Keratinocyte (primary cell): ENCODE measurements at regions not wholly inside any gene's neighbourhood (a gene's known extent, or its start where the extent isn't known, plus 50 kb on each side); places are given as distances from the start of the nearest gene placed in this dataset.

Experiments
- DNase-seq: peaks from one replicate; pipeline ENCODE4 v3.0.0-alpha.2; 2011; ENCODE audit warnings: low read depth, missing footprints, low spot score
- FAIRE-seq: peaks from 2 replicates; lab custom pipeline; 2011; peaks lifted over from hg19 to GRCh38; lab: Jason Lieb, UNC
- H2AFZ ChIP-seq: 2 replicates; pipeline ENCODE4 v1.6.0; 2012; ENCODE audit warnings: low read length, control low read depth, inconsistent platforms; ENCODE audit not compliant: control insufficient read depth
- H3K27ac ChIP-seq: 2 replicates; pipeline ENCODE4 v1.5.1; 2011; ENCODE audit warnings: low read length; ENCODE audit not compliant: control insufficient read depth, insufficient read depth
- H3K27me3 ChIP-seq: 3 replicates; pipeline ENCODE4 v1.6.0; 2011; ENCODE audit warnings: low read length; ENCODE audit not compliant: control insufficient read depth, insufficient read depth; ENCODE audit errors: extremely low read depth
- H3K36me3 ChIP-seq, 2 experiments: 2 replicates in 1 of 2; 3 replicates in 1 of 2; pipeline ENCODE4 v1.5.1; 2011; ENCODE audit warnings: low read length in 2 of 2, mild to moderate bottlenecking in 1 of 2; ENCODE audit not compliant: control insufficient read depth in 2 of 2, insufficient read depth in 2 of 2; ENCODE audit errors: extremely low read depth in 1 of 2
- H3K4me1 ChIP-seq: 3 replicates; pipeline ENCODE4 v1.5.1; 2011; ENCODE audit warnings: low read length; ENCODE audit not compliant: control insufficient read depth, insufficient read depth; ENCODE audit errors: extremely low read depth
- H3K4me2 ChIP-seq: 3 replicates; pipeline ENCODE4 v1.6.0; 2011; ENCODE audit warnings: low read depth, low read length; ENCODE audit not compliant: control insufficient read depth, insufficient read depth; ENCODE audit errors: extremely low read depth
- H3K4me3 ChIP-seq, 3 experiments: fragments of 200-600 bp in 1 of 3; sonication (generic) in 1 of 3; 2 replicates in 2 of 3; 3 replicates in 1 of 3; pipeline ENCODE4 v1.5.1; 2011 to 2016; ENCODE audit warnings: low read length in 3 of 3, mild to moderate bottlenecking in 3 of 3, control low read depth in 2 of 3, inconsistent platforms in 1 of 3, low read depth in 1 of 3, mixed read lengths in 1 of 3, mixed run types in 1 of 3, moderate library complexity in 1 of 3; ENCODE audit not compliant: control insufficient read depth in 2 of 3, insufficient read depth in 2 of 3; ENCODE audit errors: extremely low read depth in 1 of 3
- H3K79me2 ChIP-seq: 2 replicates; pipeline ENCODE4 v1.6.0; 2012; ENCODE audit warnings: low read length; ENCODE audit not compliant: control insufficient read depth, insufficient read depth
- H3K9ac ChIP-seq: 3 replicates; pipeline ENCODE4 v1.6.0; 2011; ENCODE audit warnings: low read length; ENCODE audit not compliant: control insufficient read depth, insufficient read depth; ENCODE audit errors: extremely low read depth
- H3K9me1 ChIP-seq: 3 replicates; pipeline ENCODE4 v1.6.0; 2011; ENCODE audit warnings: low read length; ENCODE audit not compliant: control insufficient read depth, insufficient read depth; ENCODE audit errors: extremely low read depth
- H3K9me3 ChIP-seq: 2 replicates; pipeline ENCODE4 v1.5.1; 2012; ENCODE audit warnings: low read depth, low read length; ENCODE audit not compliant: control insufficient read depth
- H4K20me1 ChIP-seq: 3 replicates; pipeline ENCODE4 v1.6.0; 2011; ENCODE audit warnings: low read length; ENCODE audit not compliant: control insufficient read depth, insufficient read depth; ENCODE audit errors: extremely low read depth
- EZH2 ChIP-seq: IDR thresholded peaks from one replicate; pipeline ENCODE4 v1.6.1; 2012; ENCODE audit warnings: inconsistent platforms, mild to moderate bottlenecking, low read length, moderate library complexity
- dilution Hi-C: fragments of 300-500 bp; cut with MboI; formaldehyde crosslinking; loops from one replicate; pipeline ENCODE4 v1.7.0; 2020; ENCODE audit warnings: low sequenced_read_pairs; ENCODE audit not compliant: extremely low pct_ligation_motif_present
- TF ChIP-seq, protein P1 (sequence below), 3 experiments: IDR thresholded peaks in 1 of 3; conservative IDR thresholded peaks in 1 of 3; optimal IDR thresholded peaks in 1 of 3; 2 replicates in 2 of 3; 3 replicates in 1 of 3; pipeline versions ENCODE3 to v1.5.1; 2011; ENCODE audit warnings: low read length in 3 of 3, mild to moderate bottlenecking in 3 of 3, moderate library complexity in 2 of 3, control low read depth in 1 of 3, inconsistent platforms in 1 of 3; ENCODE audit not compliant: insufficient read depth in 2 of 3; ENCODE audit errors: extremely low read depth in 1 of 3

DNA sequence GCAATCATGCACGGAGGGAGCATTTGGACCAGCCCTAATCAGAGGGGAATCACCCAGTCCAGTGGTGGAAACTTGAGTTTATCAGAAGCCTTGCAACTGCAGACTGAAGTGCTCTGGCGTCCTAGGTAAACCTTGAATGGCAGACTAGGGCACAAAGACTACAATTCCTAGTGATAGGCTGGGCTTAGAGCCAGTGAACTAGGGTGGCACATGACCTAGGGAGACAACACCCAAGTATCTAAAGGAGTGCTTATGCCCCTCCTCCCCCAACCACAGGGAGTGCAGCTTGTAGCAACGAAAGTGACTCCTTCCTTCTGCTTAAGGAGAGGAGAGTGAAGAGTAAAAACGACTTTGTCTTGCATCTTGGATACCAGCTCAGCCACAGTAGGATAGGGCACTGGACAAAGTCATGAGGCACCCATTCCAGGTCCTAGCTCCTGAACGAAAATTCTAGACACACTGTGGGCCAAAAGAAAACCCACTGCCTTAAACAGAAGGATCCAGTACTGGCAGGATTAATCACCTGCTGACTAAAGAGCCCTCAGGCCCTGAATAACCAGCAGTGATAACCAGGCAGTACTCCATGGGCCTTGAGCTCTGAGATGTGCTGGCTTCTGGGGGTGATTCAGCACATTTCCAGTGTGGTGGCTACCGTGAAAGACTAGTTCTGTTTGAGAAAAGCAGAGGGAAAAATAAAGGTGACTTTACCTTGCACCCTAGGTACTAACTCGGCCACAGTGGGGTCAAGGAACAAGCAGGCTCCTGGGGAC lies 58.7 kb upstream of the STARD8 start:
- Histone ChIP-seq H3K79me2 (no peaks in the 10 kb centered on the region), H3K4me1 (peaks cover 7% of the 10 kb centered on the region), H3K36me3 (no peaks in the 10 kb centered on the region), H3K4me3 (no peak overlapping the region), H4K20me1 (no peaks in the 10 kb centered on the region), H3K9me1 (no peaks in the 10 kb centered on the region), H3K9ac (peak overlapping the region; percentile 0), H3K27ac (peak overlapping the region; percentile 65), H3K9me3 (peaks cover 2% of the 10 kb centered on the region), H3K4me2 (no peak overlapping the region), H2AFZ (peak overlapping the region; percentile 21), H3K27me3 (no peaks in the 10 kb centered on the region)
- dilution Hi-C loops = no loop called here
- no peak for FAIRE-seq
- no peak for DNase-seq
- no peak for TF ChIP-seq EZH2
- TF ChIP-seq, protein P1, sequence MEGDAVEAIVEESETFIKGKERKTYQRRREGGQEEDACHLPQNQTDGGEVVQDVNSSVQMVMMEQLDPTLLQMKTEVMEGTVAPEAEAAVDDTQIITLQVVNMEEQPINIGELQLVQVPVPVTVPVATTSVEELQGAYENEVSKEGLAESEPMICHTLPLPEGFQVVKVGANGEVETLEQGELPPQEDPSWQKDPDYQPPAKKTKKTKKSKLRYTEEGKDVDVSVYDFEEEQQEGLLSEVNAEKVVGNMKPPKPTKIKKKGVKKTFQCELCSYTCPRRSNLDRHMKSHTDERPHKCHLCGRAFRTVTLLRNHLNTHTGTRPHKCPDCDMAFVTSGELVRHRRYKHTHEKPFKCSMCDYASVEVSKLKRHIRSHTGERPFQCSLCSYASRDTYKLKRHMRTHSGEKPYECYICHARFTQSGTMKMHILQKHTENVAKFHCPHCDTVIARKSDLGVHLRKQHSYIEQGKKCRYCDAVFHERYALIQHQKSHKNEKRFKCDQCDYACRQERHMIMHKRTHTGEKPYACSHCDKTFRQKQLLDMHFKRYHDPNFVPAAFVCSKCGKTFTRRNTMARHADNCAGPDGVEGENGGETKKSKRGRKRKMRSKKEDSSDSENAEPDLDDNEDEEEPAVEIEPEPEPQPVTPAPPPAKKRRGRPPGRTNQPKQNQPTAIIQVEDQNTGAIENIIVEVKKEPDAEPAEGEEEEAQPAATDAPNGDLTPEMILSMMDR (optimal IDR thresholded peaks at IDR 0.05 in 1 of 3, IDR thresholded peaks at IDR 0.05 in 1 of 3, conservative IDR thresholded peaks at IDR 0.05 in 1 of 3; ENCODE audit: extremely low read depth in 1 of 3, insufficient read depth in 2 of 3, low read length in 3 of 3) = no peak

DNA sequence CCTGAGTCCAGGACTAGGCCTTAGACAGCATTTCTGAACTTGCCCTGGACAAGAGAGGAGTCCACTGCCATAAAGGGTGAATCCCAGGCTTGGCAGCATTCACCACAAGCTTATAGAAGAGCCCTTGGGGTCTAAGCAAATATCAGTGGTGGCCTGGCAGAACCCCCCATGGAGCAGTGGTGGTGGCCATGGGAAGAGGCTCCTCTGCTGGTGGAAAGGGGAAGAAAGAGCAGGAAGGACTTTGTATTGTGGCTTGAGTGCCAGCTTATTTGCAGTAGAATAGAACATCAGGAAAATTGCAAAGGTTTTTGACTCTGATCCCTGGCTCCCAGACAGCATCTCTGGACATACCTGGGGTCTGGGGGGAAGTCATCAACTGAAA lies 58.1 kb upstream of the STARD8 start:
- no peak for FAIRE-seq
- no peaks in the 10 kb centered on the region for H3K79me2 ChIP-seq
- dilution Hi-C loops = no loop called here

More for the DNA sequence above, 58.1 kb upstream of the STARD8 start:
- Histone ChIP-seq H2AFZ (peak overlapping the region; percentile 10), H3K4me1 (peaks cover 7% of the 10 kb centered on the region), H3K36me3 (no peaks in the 10 kb centered on the region), H3K27me3 (no peaks in the 10 kb centered on the region), H3K9ac (peak overlapping the region; percentile 0), H3K9me1 (no peaks in the 10 kb centered on the region), H4K20me1 (no peaks in the 10 kb centered on the region), H3K4me2 (no peak overlapping the region), H3K4me3 (no peak overlapping the region), H3K27ac (peak overlapping the region; percentile 65), H3K9me3 (peaks cover 2% of the 10 kb centered on the region)
- no peak for DNase-seq
- TF ChIP-seq, protein P1 (optimal IDR thresholded peaks at IDR 0.05 in 1 of 3, IDR thresholded peaks at IDR 0.05 in 1 of 3, conservative IDR thresholded peaks at IDR 0.05 in 1 of 3; ENCODE audit: extremely low read depth in 1 of 3, insufficient read depth in 2 of 3, low read length in 3 of 3) = no peak
- TF ChIP-seq EZH2 = no peak
